ENCODE measurements at regions not wholly inside any gene's neighbourhood (a gene's known extent, or its start where the extent isn't known, plus 50 kb on each side); places are given as distances from the start of the nearest gene placed in this dataset.

DNA sequence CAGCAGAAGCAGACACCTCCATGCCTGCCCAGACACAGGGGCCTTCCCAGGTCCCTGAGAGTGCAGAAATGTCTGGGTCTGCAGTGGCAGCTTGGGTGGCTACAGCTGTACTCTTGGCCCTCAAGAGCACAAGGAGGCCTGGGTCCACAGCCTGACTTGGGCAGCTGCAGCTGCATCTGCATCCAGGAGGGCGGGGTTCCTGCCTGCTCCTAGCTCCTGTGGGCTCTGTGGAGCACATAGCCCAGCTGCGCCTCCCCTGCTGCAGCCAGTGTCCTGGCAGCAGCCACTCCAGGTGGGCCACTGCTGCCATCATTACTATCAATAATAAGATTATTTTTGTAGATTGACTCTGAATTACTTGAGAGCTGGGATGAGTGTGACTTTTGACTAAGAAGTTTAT, 162.0 kb upstream of the PTCH1 start:
- DNase-seq (ENCODE audit: low spot score) (no peak), FAIRE-seq (no peak)

DNA sequence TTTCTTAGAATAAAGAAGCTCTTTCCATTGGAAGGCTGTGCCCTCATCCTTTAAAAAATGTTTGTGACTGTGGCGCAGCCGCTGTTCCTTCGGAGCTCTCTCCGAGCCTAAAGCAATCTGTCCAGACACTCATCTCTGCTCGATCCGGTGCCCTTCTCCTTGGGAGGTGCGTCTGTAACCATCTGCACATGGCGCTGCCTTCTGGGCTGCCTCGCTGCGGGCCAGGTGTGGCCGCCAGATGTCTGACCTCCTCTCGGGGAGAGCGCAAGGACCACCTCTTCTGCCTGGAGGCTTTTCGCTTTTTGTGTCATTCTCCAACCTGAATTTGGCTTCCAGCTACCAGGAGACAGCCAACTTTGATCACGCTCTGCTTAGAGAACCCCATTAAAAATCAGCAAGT, 153.4 kb upstream of the PTCH1 start:
- DNase-seq (ENCODE audit: low spot score) (no peak), FAIRE-seq (no peak)

DNA sequence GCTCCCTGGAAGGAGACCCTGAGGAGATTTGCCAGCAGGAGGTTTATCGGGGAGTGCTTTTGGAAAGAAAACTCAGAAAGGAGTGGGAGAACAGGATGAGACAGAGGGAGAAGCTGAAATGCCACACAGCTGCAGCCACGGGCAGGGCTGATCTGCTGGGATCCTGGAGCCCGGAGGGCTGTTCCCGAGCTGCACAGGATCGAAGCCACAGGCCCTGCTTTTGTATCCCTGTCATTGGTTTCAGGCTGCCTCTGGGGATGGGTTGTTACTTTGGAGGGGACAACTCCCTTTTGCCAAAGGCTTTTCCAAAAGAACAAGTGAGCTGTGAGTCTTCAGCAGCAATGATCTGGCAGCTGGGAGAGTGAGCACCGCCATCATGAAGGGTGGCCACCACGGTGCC, 152.5 kb upstream of the PTCH1 start:
- FAIRE-seq, result no peak
- DNase-seq (ENCODE audit: low spot score), result no peak

DNA sequence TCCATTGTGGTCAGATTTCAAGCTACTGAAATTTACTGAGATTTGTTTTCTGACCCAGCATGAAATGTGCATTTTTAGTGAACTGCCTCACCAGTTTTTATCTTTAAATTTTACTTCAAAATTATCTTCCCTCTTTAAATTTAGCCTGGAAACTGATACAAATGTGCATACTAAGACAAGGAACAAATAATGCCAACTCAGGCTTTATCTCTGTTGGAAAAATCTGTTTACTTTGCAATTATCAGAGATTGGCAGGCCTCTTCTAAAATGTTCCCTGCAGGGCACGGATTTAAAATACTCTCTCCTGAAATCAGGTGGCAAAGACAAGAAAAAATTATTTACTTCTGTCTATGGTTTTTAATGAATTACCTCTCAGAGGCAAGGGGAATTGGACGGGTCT, 151.0 kb upstream of the PTCH1 start:
- no peak for FAIRE-seq
- DNase-seq (ENCODE audit: low spot score), result no peak

DNA sequence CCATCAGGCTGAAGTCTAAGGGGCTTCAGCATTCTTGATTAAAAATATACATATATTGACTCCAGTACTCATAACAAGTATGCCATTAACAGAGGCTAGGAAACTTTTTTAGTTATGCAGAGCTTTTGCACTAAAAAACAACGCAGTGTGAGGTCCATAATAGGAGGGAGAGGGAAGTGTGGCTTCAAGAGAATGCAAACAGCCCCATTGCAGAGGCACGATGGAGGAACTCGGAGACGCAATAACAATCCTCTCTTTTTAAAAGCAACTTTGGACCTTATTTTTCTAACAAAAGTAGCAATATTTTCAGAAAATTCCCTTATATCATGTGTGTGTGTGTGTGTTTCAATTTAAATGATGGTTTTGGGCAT, 150.0 kb upstream of the PTCH1 start:
- FAIRE-seq, result no peak
- no peak for DNase-seq (ENCODE audit: low spot score)

DNA sequence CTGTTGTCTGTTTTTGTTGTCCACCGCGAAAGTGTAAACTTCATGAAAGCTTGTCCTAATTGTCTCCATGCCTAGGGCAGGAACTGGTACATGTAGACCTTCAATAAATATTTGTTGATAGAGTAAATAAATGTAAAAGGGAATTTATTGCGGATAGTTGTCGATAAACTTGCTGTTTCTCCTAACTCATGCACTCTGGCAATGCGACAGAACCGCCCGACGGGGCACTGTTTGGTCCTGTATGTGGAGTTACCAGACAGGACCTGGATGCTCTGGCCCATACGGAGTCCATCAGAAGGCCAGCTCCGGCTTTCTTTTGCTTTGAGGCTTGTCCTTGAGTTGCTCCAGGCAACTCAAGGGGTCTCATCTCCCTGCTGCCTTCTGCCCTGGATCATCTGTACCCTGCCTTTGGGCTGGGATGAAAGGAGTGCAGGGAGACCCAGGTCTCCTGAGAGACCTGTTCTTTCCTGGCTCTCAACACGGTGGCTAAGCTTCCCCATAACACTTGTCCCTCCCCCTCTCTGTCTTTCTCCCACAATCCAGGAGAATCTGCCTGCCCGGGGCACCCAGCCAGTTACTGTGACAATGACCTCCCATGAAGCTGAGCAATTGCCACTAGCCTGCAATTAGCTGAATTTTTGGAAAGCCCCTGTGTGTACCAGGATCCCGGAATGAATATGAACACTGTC, 149.5 kb upstream of the PTCH1 start:
- FAIRE-seq (no peak), DNase-seq (ENCODE audit: low spot score) (no peak)

DNA sequence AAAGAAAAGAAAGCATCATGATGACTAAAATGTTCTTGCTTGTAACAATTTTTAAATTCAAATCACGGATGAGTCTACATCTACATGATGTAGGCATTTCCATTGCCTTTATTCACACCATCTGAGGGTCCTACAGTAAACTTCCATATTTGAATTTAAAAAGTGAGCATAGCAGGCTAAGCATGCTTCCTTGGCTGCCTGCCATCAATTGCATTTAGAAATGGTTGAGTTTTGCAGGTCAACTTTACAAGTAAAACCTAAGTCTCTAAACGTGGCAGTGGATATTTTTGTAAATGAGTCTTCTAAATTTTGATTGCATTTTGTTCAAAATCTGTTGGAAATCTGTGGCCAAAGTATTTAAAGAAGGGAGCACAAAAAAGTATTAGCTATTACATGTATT, 136.5 kb upstream of the PTCH1 start:
- DNase-seq (ENCODE audit: low spot score) (no peak), FAIRE-seq (no peak)

DNA sequence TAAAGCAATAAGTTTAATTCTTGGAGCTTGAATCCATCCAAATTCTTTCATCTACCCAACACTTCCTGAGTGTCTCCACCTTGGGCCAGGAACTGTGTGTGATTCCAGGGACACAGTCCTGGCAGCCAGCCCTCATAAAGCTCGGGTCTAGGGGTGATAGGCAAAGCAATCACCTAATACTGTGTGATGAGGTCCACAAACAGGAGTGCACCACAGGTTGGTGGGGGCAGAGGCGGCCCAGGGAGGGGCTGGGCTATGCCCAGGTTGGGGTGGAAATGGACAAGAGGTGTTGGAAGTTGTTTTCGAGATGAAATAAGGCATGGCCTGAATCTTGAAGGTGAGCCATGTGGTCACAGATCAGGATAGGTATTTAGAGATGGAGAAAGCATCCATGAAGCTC, 133.9 kb upstream of the PTCH1 start:
- FAIRE-seq (no peak), DNase-seq (ENCODE audit: low spot score) (no peak)

DNA sequence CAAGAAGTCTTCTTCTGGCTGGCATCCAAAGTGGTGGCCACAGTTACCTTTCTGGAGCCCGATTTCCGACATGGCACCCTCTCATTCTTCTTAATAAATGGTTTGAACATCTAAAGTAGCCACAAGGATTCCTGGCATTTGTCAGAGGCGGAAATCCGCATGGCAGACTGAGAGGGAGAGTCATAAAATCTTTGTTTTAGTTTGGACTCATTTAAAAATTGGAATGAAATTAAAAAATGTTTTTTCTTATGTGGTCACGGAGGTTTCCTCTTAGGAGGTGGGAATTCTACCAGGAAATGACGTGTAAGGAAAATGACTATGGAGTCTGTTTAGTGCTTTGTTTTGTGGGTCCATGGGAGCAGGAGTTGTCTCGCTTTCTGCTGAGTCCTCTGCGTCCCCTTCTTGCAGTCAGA, 133.0 kb upstream of the PTCH1 start:
- no peak for DNase-seq (ENCODE audit: low spot score)
- FAIRE-seq, result no peak

DNA sequence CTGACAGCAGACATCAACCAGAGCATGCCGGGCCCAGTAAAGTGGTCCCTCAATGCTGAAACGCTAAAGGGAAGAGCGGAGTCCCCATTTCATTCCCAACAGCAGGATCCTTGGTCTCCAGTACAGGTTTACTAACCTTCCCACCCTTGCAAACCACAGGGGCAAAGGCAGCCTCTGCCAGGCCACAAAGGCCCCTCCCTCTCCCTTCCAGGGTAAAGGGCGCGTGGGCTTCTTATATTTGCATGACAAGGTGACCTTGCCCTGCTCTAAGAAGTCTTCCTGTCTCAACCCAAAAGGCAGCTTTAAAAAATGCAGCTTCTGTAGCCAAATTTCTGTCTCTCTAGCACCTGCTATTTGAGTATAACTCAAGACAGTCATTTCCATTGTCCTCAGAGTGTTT, 131.5 kb upstream of the PTCH1 start:
- DNase-seq (ENCODE audit: low spot score) (no peak), FAIRE-seq (no peak)

DNA sequence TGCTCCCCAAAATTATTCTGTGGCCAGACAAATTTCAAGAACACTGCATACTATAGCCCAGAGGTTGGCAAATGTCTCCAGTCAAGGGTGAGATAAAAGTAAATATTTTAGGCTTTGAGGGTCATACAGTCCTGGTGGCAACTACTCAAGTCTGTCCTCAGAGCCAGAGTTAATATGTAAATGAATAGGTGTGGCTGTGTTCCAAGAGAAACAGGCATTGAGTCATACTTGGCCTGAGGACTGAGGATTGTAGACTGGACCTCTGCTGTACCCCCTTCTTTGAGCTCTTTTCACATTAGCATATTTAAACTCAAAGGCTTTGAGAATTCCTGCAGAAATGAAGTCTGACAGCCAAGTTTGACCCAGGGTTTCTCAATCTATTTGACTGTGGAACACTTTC, 129.2 kb upstream of the PTCH1 start:
- DNase-seq (ENCODE audit: low spot score), result peak; percentile 36

DNA sequence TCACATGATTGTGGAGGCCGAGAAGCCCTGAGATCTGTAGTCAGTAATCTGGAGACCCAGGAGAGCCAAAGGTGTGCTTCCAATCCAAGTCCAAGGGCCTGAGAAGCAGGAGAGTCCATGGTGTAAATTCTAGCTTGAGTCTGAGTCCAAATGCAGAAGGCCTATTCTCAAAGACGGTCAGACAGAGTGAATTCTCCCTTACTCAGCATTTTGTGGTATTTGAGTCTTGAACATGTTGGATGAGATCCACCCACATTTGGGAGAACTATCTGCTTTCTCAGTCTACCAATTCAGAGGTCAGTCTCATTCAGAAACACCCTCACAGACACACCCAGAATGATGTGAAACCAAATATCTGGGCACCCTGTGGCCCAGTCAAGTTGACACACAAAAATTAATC, 128.8 kb upstream of the PTCH1 start:
- FAIRE-seq (no peak), DNase-seq (ENCODE audit: low spot score) (no peak)

More for the DNA sequence above, 129.2 kb upstream of the PTCH1 start:
- no peak for FAIRE-seq

DNA sequence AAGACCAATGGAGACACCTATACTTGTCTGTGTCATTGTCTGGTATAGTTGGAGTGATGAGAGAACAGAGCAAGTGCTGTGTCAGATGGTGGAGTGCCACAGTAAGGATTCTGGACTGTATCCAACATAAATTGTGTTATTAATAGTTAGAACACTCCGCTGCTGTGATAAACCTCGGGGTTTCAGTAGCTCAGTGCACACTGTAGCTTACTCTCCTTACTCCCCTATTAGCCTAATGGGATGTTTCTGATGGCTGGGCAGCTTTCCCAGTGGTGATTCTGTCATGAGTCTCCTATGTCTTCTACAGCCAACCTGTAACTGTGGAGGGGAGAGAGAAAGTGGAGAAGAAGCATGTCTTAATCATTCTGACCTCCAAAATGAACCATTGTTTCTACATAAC, 127.6 kb upstream of the PTCH1 start:
- DNase-seq (ENCODE audit: low spot score) (no peak), FAIRE-seq (no peak)

DNA sequence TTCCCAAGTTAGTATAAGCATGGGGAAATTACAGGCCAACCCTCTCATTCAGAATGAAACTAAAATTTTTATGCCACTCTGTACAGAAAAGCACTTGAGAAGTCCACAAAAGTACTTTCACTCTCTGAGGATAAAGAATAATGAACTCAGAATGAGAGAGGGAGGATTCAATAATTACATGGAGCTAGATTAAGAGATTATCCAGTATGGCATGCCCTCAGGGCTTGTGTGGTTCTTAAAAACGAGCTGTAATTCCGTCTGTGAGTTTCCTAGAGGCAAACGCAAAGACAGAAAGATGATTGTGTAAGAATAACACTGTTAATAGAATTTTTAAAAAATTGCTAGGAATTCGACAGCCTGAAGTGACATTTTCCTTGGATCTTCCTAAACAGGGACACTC, 126.8 kb upstream of the PTCH1 start:
- DNase-seq (ENCODE audit: low spot score), result no peak
- no peak for FAIRE-seq

DNA sequence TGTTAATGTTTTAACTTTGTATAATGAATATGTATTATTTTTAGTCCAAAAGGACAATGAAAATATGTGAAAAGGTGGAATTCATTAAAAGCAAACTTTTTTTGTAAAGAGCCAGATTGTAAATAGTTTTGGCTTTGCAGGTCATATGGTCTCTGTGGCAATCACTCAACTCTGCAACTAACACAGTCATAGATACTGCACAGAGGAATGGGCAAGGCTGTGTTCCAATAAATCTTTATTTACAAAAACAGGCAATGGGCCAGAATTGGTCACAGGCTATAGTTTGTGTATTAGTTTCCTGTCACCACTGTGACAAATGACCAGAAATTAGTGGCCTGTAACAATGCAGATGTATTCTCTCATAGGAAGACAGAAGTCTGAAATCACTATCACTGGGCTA, 125.4 kb upstream of the PTCH1 start:
- no peak for FAIRE-seq

DNA sequence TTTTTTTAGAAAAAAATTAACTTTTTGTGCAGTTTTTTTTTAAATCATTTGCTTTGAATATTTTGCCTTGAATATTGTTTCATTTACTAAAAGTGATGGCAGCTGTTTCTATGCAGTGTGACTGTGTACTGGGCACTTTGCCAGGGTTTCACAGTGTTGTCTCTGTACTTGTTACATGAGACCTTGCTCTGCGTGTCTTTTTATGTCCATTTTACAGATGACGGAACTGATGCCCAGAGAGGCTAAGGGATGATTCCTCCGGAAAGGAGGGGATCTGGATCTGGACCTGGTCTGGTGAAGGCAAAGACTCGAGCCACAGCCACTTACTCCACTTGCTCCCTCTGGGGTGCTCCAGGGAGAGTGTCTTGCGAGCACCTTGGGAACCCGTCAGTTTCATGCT, 124.8 kb upstream of the PTCH1 start:
- FAIRE-seq (no peak), DNase-seq (ENCODE audit: low spot score) (no peak)

More for the DNA sequence above, 125.4 kb upstream of the PTCH1 start:
- no peak for DNase-seq (ENCODE audit: low spot score)

DNA sequence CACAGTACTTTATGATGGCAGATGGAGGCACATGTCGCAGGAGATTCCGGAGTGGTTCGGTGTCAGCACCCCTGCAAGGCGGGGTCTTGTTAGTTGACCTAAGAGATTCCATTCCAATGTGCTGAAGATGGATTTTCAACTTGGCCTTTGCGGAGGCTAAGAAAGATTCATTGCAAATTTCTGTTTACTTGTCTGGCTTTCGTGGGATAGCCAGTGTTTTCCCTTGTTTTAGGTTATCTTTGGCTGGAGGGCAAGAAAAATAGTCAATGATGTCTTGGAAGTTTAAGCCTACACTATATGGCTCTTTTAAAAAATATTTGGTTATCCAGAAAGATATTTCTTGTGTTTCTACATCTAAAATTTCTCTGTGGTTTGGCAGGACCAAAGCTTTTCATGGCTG, 123.6 kb upstream of the PTCH1 start:
- DNase-seq (ENCODE audit: low spot score) (no peak), FAIRE-seq (no peak)

DNA sequence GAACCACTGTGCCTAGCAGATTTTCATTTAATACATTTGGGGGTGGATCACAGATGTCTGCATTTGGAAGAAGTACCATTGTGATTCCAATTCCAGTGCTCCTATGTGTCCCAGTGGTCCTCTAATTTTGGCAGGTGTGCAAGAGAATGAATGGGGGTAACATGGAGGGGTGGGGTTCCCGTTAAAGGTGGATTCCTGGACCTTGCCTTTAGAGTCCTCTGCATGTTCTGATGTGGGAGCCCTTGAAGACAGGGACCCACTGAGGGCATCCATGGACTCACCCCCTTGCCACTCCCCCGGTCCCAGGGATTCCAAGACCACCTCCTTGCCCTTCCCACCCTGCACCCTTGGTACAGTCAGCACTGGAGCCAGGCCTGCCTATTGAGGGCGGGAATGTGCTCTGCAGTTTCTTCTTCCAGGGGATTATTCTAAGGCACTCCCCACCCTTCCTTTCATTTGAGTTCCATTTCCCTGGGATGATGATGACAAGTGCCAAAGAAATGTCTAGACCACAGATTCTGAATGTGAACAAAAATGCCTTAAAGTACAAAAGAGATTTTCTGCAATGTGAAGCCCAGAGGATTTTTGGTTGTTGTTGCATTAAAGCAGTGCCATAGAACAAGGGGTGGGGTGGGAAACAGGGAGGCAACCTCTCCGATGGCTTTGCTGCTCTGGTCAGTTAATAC, 119.4 kb upstream of the PTCH1 start:
- DNase-seq (ENCODE audit: low spot score) (no peak), FAIRE-seq (no peak)

DNA sequence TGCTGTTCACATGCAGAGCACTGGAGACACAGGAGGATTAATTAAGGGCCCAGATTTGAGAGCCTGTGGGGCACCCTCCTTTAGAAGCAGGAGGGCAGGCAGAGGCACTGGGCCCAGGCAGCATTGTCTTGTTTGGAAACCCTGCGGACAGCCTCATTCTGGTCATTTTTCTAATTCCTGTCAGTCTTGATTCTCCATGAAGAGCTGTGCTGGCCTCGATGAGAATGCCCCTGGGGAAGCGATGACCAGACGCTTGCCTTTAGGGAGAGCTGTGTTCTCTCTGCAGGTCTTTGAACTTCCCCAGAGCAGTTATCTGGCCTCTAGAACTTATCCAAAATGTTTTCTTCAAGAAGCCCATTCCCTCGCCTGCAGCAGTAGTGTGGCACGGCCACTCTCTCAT, 117.8 kb upstream of the PTCH1 start:
- DNase-seq (ENCODE audit: low spot score), result no peak
- FAIRE-seq, result no peak

DNA sequence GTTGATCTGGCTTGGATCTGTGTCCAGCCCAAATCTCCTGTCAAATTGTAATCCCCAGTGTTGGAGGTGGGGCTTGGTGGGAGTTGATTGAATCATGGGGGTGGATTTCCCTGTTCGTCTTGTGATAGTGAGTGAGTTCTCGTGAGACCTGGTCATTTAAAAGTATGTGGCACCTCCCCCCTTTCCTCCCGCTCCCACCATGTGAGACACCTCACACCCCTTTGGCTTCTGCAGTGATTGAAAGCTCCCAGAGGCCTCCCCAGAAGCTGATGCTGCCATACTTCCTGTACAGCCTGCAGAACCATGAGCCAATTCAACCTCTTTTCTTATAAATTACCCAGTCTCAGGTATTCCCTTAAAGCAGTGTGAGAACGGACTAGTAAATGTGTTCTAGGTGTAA, 117.3 kb upstream of the PTCH1 start:
- FAIRE-seq, result no peak
- no peak for DNase-seq (ENCODE audit: low spot score)

DNA sequence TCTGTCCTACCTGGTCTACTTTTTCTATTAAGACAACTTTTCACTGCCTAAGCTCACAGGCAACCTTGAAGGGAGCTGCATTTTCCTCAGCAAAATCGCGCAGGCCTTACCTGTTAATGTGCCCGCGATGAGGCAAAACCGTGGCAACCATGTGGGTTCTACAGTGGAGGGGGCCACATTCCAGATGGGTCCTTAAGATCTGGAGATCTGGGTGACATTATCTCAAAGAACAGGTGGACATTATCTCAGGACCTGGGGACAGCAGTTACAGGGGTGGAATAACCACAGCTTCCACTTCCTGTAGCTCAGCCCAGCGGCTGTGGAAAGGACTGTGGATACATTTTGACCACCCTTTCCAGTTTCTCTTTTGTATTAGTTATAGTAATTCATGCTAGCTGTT, 112.8 kb upstream of the PTCH1 start:
- DNase-seq (ENCODE audit: low spot score), result no peak
- no peak for FAIRE-seq

DNA sequence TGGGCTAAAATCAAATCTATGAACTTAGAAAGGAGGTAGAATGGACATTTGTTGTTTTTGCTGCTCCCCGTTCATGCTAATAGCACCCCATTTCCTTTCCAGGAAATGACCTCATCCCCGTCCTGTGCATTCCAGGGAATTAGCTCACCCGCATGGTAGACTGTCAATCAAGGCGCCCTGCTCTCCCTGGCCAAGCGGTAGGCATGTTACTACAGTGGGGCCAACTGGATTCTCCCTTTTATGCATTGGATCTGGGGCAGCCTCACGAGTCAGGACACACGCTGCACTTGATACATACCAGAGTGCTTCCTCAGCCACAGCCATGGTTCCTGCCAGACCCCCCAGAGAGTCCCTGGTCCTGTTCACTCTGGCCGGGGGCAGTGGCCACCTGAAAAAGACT, 111.0 kb upstream of the PTCH1 start:
- FAIRE-seq (no peak), DNase-seq (ENCODE audit: low spot score) (peak; percentile 22)

DNA sequence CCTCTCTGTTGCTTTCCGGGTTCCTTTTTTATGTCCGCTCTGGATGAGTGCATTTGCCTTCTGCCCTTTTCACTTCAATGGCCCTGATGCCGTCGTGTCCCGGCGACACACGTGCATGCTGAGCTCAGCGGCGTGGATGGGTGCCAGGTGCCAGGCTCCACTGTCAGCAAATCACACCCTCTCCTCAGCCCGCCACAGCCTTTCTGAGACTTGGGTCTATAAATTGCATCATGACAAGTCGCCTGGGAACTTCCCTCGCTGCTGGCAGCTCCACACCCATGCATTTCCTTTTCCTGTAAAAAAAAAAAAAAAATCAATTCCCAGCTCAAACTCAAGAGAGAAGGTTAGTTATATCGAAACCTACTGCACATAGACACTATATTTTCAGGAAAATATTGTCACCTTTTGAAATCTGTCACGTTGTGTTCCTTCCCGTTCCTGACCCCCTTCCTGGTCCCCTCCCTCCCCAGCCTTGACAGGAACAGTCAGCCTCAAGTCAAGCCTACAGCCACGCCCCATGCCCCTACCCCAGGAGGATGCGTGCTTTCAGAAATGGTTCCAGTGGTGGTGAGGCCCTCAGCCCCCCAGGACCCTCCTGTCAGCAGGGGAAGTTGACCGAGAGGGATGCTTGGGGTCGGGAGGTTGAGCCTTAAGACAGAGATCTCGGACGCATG, 110.3 kb upstream of the PTCH1 start:
- FAIRE-seq (no peak), DNase-seq (ENCODE audit: low spot score) (peak; percentile 47)
